Neuronal stem cell (in vitro differentiated cells): ENCODE measurements at regions not wholly inside any gene's neighbourhood (a gene's known extent, or its start where the extent isn't known, plus 50 kb on each side); places are given as distances from the start of the nearest gene placed in this dataset.

Experiments
- DNase-seq: peaks from one replicate; pipeline ENCODE4 v3.0.0-alpha.2; 2013; ENCODE audit warnings: low spot score
- H2AFZ ChIP-seq: one replicate; pipeline ENCODE4 v1.6.1; 2013; ENCODE audit warnings: mild to moderate bottlenecking, low read length, inconsistent platforms
- H2AK5ac ChIP-seq: 2 replicates; pipeline ENCODE4 v1.6.1; 2013; ENCODE audit warnings: low read depth, mild to moderate bottlenecking, inconsistent platforms, low read length, moderate library complexity, mixed read lengths
- H2BK120ac ChIP-seq: 2 replicates; pipeline ENCODE4 v1.6.1; 2013; ENCODE audit warnings: low read depth, mild to moderate bottlenecking, inconsistent platforms, low read length, moderate library complexity, mixed read lengths
- H2BK12ac ChIP-seq: one replicate; pipeline ENCODE4 v1.6.1; 2013; ENCODE audit warnings: low read length, inconsistent platforms
- H2BK15ac ChIP-seq: 2 replicates; pipeline ENCODE4 v1.6.1; 2013; ENCODE audit warnings: mild to moderate bottlenecking, low read length, inconsistent platforms, mixed read lengths
- H2BK5ac ChIP-seq: one replicate; pipeline ENCODE4 v1.6.1; 2013; ENCODE audit warnings: inconsistent platforms, mild to moderate bottlenecking, low read length, moderate library complexity
- H3K14ac ChIP-seq: one replicate; pipeline ENCODE4 v1.6.1; 2013; ENCODE audit warnings: low read length, inconsistent platforms
- H3K18ac ChIP-seq: 2 replicates; pipeline ENCODE4 v1.6.1; 2013; ENCODE audit warnings: low read length, inconsistent platforms
- H3K23ac ChIP-seq: 2 replicates; pipeline ENCODE4 v1.6.1; 2013; ENCODE audit warnings: low read depth, mild to moderate bottlenecking, mixed read lengths, low read length, inconsistent platforms; ENCODE audit not compliant: poor library complexity
- H3K27ac ChIP-seq: replicated peaks from 3 replicates; pipeline ENCODE4 v1.5.1; 2013; ENCODE audit warnings: low read length, inconsistent platforms
- H3K27me3 ChIP-seq, 3 experiments: 2 replicates each; pipeline ENCODE4 v1.6.1; 2013; ENCODE audit warnings: low read length in 3 of 3, mild to moderate bottlenecking in 2 of 3, inconsistent platforms in 1 of 3, low read depth in 1 of 3, mixed read lengths in 1 of 3, moderate library complexity in 1 of 3; ENCODE audit not compliant: control insufficient read depth in 3 of 3, insufficient read depth in 3 of 3
- H3K36me3 ChIP-seq, 2 donors: replicated peaks in 1 of 2; 2 replicates each; pipeline ENCODE4 v1.6.1; 2013; ENCODE audit warnings: low read length in 2 of 2; ENCODE audit not compliant: control insufficient read depth in 2 of 2, insufficient read depth in 2 of 2
- H3K4ac ChIP-seq: 2 replicates; pipeline ENCODE4 v1.6.1; 2013; ENCODE audit warnings: inconsistent platforms, mild to moderate bottlenecking, low read length, moderate library complexity
- H3K4me1 ChIP-seq, 2 donors: 1 replicate in 1 of 2; 2 replicates in 1 of 2; pipeline ENCODE4 v1.6.1; 2013; ENCODE audit warnings: low read length in 2 of 2, low read depth in 1 of 2; ENCODE audit not compliant: control insufficient read depth in 2 of 2, insufficient read depth in 1 of 2
- H3K4me2 ChIP-seq: one replicate; pipeline ENCODE4 v1.6.1; 2013; ENCODE audit warnings: mild to moderate bottlenecking, low read length, inconsistent platforms; ENCODE audit not compliant: insufficient read depth, poor library complexity, severe bottlenecking
- H3K4me3 ChIP-seq, 2 donors: 2 replicates each; pipeline ENCODE4 v1.5.1; 2013; ENCODE audit warnings: low read length in 2 of 2, mild to moderate bottlenecking in 2 of 2, inconsistent platforms in 1 of 2, moderate library complexity in 1 of 2
- H3K79me1 ChIP-seq: one replicate; pipeline ENCODE4 v1.6.1; 2013; ENCODE audit warnings: low read depth, mild to moderate bottlenecking, inconsistent platforms, low read length, moderate library complexity
- H3K9ac ChIP-seq: one replicate; pipeline ENCODE4 v1.6.1; 2013; ENCODE audit warnings: mild to moderate bottlenecking, low read depth, low read length, inconsistent platforms; ENCODE audit not compliant: poor library complexity
- H3K9me3 ChIP-seq, 2 donors: replicated peaks in 1 of 2; 2 replicates each; pipeline versions ENCODE3 to v1.6.1; 2013; ENCODE audit warnings: low read length in 2 of 2, mild to moderate bottlenecking in 2 of 2, inconsistent platforms in 1 of 2, low read depth in 1 of 2, mixed read lengths in 1 of 2, moderate library complexity in 1 of 2; ENCODE audit not compliant: control insufficient read depth in 2 of 2, insufficient read depth in 1 of 2
- H4K8ac ChIP-seq: one replicate; pipeline ENCODE4 v1.6.1; 2013; ENCODE audit warnings: low read depth, mild to moderate bottlenecking, inconsistent platforms, low read length, moderate library complexity
- H4K91ac ChIP-seq: one replicate; pipeline ENCODE4 v1.6.1; 2013; ENCODE audit warnings: low read length, low read depth, mild to moderate bottlenecking, inconsistent platforms; ENCODE audit not compliant: poor library complexity
- WGBS, 2 donors: extraction: QIAGEN DNeasy Blood & Tissue Kit; methylation state at CpG; one replicate each; pipeline ENCODE4 v1.1.7; 2013; ENCODE audit warnings: missing lambda C conversion rate in 2 of 2, mixed read lengths in 1 of 2; ENCODE audit not compliant: insufficient read length in 2 of 2, insufficient replicate concordance in 1 of 2; ENCODE audit errors: extremely low coverage in 2 of 2; 5-methylcytosine and 5-hydroxymethylcytosine counted together

DNA sequence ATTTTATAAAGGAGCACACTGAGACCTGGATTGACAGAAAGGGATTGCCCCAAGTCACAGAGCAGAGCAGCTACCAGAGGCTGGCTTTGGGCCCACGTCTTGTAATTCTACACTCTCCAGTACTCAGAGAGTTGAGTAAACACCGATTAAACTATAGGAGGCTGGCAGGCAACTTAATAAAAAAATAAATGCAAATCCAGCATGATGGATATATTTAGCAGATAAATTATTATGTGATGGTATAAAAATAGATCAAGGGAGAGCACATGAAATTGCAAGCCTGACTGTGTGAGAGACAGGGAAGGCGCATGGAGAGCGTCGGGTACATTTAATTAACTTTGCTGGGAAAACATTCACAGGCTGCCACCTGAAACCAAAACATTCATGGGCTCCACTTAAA is 87.7 kb upstream of the CCL2 start:
- no peak overlapping the region for H3K23ac ChIP-seq
- H2BK15ac ChIP-seq, result no peak overlapping the region
- no peak overlapping the region for H3K18ac ChIP-seq
- H2BK120ac ChIP-seq, result no peak overlapping the region
- no peak overlapping the region for H3K9ac ChIP-seq
- no peaks in the 10 kb centered on the region for H3K27me3 ChIP-seq
- H3K79me1 ChIP-seq, result no peaks in the 10 kb centered on the region
- no peak overlapping the region for H2BK12ac ChIP-seq
- H3K4me2 ChIP-seq, result no peak overlapping the region
- H2AK5ac ChIP-seq, result no peak overlapping the region
- H4K8ac ChIP-seq, result no peak overlapping the region
- no peak overlapping the region for H3K4ac ChIP-seq
- DNase-seq, result no peak
- H3K36me3 ChIP-seq, result no peaks in the 10 kb centered on the region
- no peaks in the 10 kb centered on the region for H3K9me3 ChIP-seq
- no peaks in the 10 kb centered on the region for H3K4me1 ChIP-seq
- no peak overlapping the region for H3K14ac ChIP-seq
- no peak overlapping the region for H3K4me3 ChIP-seq
- no CpG with 5 or more reads among the region's 5 CpGs for WGBS, 2 donors
- no peak overlapping the region for H2AFZ ChIP-seq
- no peak overlapping the region for H4K91ac ChIP-seq
- no peak overlapping the region for H2BK5ac ChIP-seq
- no peak overlapping the region for H3K27ac ChIP-seq

- no peak overlapping the region for H3K4me2 ChIP-seq
- H3K27ac ChIP-seq, result no peak overlapping the region
- H3K4ac ChIP-seq, result no peak overlapping the region
- H3K14ac ChIP-seq, result no peak overlapping the region
- H3K27me3 ChIP-seq, result no peaks in the 10 kb centered on the region
- H2BK120ac ChIP-seq, result no peak overlapping the region
- no peaks in the 10 kb centered on the region for H3K9me3 ChIP-seq
- no CpG with 5 or more reads among the region's 4 CpGs for WGBS, 2 donors
- H2BK15ac ChIP-seq, result no peak overlapping the region
- H2BK5ac ChIP-seq, result no peak overlapping the region
- H2BK12ac ChIP-seq, result no peak overlapping the region
- no peak overlapping the region for H4K91ac ChIP-seq
- no peak overlapping the region for H3K9ac ChIP-seq
- H4K8ac ChIP-seq, result no peak overlapping the region
- H2AFZ ChIP-seq, result no peak overlapping the region
- no peak for DNase-seq
- H3K79me1 ChIP-seq, result no peaks in the 10 kb centered on the region
- H2AK5ac ChIP-seq, result no peak overlapping the region
- H3K23ac ChIP-seq, result no peak overlapping the region
- H3K4me3 ChIP-seq, result no peak overlapping the region
- no peaks in the 10 kb centered on the region for H3K4me1 ChIP-seq
- H3K18ac ChIP-seq, result no peak overlapping the region
- H3K36me3 ChIP-seq, result no peaks in the 10 kb centered on the region
Measured at GRCh38 chr17:34168989-34169388, 86.1 kb upstream of the CCL2 start.

GRCh38 chr17:34169496-34169895 is 85.6 kb upstream of the CCL2 start:
- Histone ChIP-seq H3K14ac (no peak overlapping the region), H2BK5ac (no peak overlapping the region), H3K9ac (no peak overlapping the region), H3K4ac (no peak overlapping the region), H3K9me3 (no peaks in the 10 kb centered on the region), H2BK120ac (no peak overlapping the region), H3K27ac (no peak overlapping the region), H4K91ac (no peak overlapping the region), H3K4me3 (no peak overlapping the region), H3K4me2 (no peak overlapping the region), H3K4me1 (no peaks in the 10 kb centered on the region), H3K27me3 (no peaks in the 10 kb centered on the region), H2BK12ac (no peak overlapping the region), H3K36me3 (no peaks in the 10 kb centered on the region), H2AFZ (no peak overlapping the region), H3K23ac (no peak overlapping the region), H2BK15ac (no peak overlapping the region), H3K79me1 (no peaks in the 10 kb centered on the region), H4K8ac (no peak overlapping the region), H3K18ac (no peak overlapping the region), H2AK5ac (no peak overlapping the region)
- no peak for DNase-seq

- Histone ChIP-seq H2BK15ac (no peak overlapping the region), H4K8ac (no peak overlapping the region), H3K9ac (no peak overlapping the region), H2AK5ac (no peak overlapping the region), H3K9me3 (no peaks in the 10 kb centered on the region), H3K18ac (no peak overlapping the region), H2BK120ac (no peak overlapping the region), H3K27me3 (no peaks in the 10 kb centered on the region), H3K4me2 (no peak overlapping the region), H2BK12ac (no peak overlapping the region), H3K4me1 (no peaks in the 10 kb centered on the region), H3K23ac (no peak overlapping the region), H3K4ac (no peak overlapping the region), H4K91ac (no peak overlapping the region), H2AFZ (no peak overlapping the region), H2BK5ac (no peak overlapping the region), H3K36me3 (no peaks in the 10 kb centered on the region), H3K14ac (no peak overlapping the region), H3K4me3 (no peak overlapping the region), H3K27ac (no peak overlapping the region), H3K79me1 (no peaks in the 10 kb centered on the region)
- DNase-seq, result peak; percentile 43
- no CpG with 5 or more reads among the region's 9 CpGs for WGBS, 2 donors
Measured at GRCh38 chr17:34171245-34171818, 83.8 kb upstream of the CCL2 start.
